ENCODE measurements at regions not wholly inside any gene's neighbourhood (a gene's known extent, or its start where the extent isn't known, plus 50 kb on each side); places are given as distances from the start of the nearest gene placed in this dataset.

GRCh38 chr7:81468526-81468925 lies 301.3 kb downstream of the HGF start:
- Histone ChIP-seq H3K27me3 (ENCODE audit: control insufficient read depth in 2 of 2, insufficient read depth in 2 of 2, low read length in 2 of 2) (peaks cover 7 to 12% of the 10 kb centered on the region in 2 experiments), H3K4me3 (replicated peaks in 1 of 3; ENCODE audit: insufficient read depth in 1 of 3, low read depth in 1 of 3, low read length in 3 of 3) (no peak overlapping the region), H3K79me2 (ENCODE audit: control insufficient read depth, insufficient read depth, low read length) (no peaks in the 10 kb centered on the region), H3K36me3 (ENCODE audit: control insufficient read depth in 2 of 2, extremely low read depth in 1 of 2, insufficient read depth in 2 of 2, low read length in 2 of 2) (no peaks in the 10 kb centered on the region), H3K9ac (replicated peaks; ENCODE audit: extremely low read depth, insufficient read depth, low read length) (no peak overlapping the region), H3K9me3 (replicated peaks; ENCODE audit: control insufficient read depth, insufficient read depth, low read length) (no peaks in the 10 kb centered on the region), H3K4me2 (ENCODE audit: insufficient read depth, low read length) (no peak overlapping the region), H2AFZ (ENCODE audit: low read depth, low read length) (no peak overlapping the region), H4K20me1 (replicated peaks; ENCODE audit: control insufficient read depth, extremely low read depth, insufficient read depth, low read length) (no peaks in the 10 kb centered on the region), H3K4me1 (ENCODE audit: control insufficient read depth, extremely low read depth, insufficient read depth, low read length) (no peaks in the 10 kb centered on the region), H3K27ac (ENCODE audit: insufficient read depth, low read depth, low read length) (no peak overlapping the region), H3K9me1 (replicated peaks; ENCODE audit: control insufficient read depth, extremely low read depth, insufficient read depth, low read length) (no peaks in the 10 kb centered on the region)
- dilution Hi-C loops (cut with MboI; ENCODE audit: extremely low pct_ligation_motif_present, low sequenced_read_pairs), result no loop called here
- DNase-seq (ENCODE audit: low read depth, low spot score) (no peak), FAIRE-seq (no peak)
- intact Hi-C loops (cut with micrococcal nuclease), result no loop called here
- BruUV-seq (replicated peaks), result no TSS peak
- TF ChIP-seq FOS (IDR thresholded peaks at IDR 0.05; ENCODE audit: borderline replicate concordance, insufficient read depth, low read length) (no peak), CTCF (IDR thresholded peaks at IDR 0.05; ENCODE audit: extremely low read depth in 1 of 2, insufficient read depth in 1 of 2, low read depth in 1 of 2, low read length in 2 of 2) (no peak), POLR2AphosphoS5 (IDR thresholded peaks at IDR 0.05; ENCODE audit: insufficient read depth, low read depth, low read length) (no peak), MYC (IDR thresholded peaks at IDR 0.05; ENCODE audit: low read depth, low read length) (no peak)
- CTCF ChIA-PET, result interaction anchor here (1.0 to 3.5 kb wide), 6 partner anchors 11 to 1409 kb away, joined by 3 to 39 read pairs (median 10); partner anchors contain the start of gene SEMA3C
- POLR2A ChIA-PET, result interaction anchor here (0.6 kb wide), 1 partner anchor 1064 kb away, joined by 3 read pairs; no protein-coding TSS in a partner anchor

- POLR2A ChIA-PET, result interaction anchor here (0.6 kb wide), 1 partner anchor 1063 kb away, joined by 3 read pairs; no protein-coding TSS in a partner anchor
- intact Hi-C loops (cut with micrococcal nuclease) (no loop called here), dilution Hi-C loops (cut with MboI; ENCODE audit: extremely low pct_ligation_motif_present, low sequenced_read_pairs) (no loop called here)
- peaks cover 7 to 12% of the 10 kb centered on the region in 2 experiments for H3K27me3 ChIP-seq (ENCODE audit: control insufficient read depth in 2 of 2, insufficient read depth in 2 of 2, low read length in 2 of 2)
- FAIRE-seq, result no peak
- TF ChIP-seq FOS (IDR thresholded peaks at IDR 0.05; ENCODE audit: borderline replicate concordance, insufficient read depth, low read length) (no peak), GATA2 (IDR thresholded peaks at IDR 0.05; ENCODE audit: insufficient read depth, insufficient read length, low read depth, low read length) (no peak), POLR2AphosphoS5 (IDR thresholded peaks at IDR 0.05; ENCODE audit: insufficient read depth, low read depth, low read length) (no peak), JUN (IDR thresholded peaks at IDR 0.05; ENCODE audit: borderline replicate concordance, insufficient read depth, insufficient read length, low read depth) (no peak), MYC (IDR thresholded peaks at IDR 0.05; ENCODE audit: low read depth, low read length) (no peak), POLR2A (IDR thresholded peaks at IDR 0.05; ENCODE audit: low read depth, low read length) (no peak), EZH2 (IDR thresholded peaks at IDR 0.05; ENCODE audit: borderline replicate concordance, low read depth, low read length, severe bottlenecking) (no peak), CTCF (IDR thresholded peaks at IDR 0.05; ENCODE audit: extremely low read depth in 1 of 2, insufficient read depth in 1 of 2, low read depth in 1 of 2, low read length in 2 of 2) (no peak), MAX (IDR thresholded peaks at IDR 0.05; ENCODE audit: insufficient read depth, insufficient read length) (no peak)
- no peak for DNase-seq (ENCODE audit: low read depth, low spot score)
- H3K4me2 ChIP-seq (ENCODE audit: insufficient read depth, low read length), result no peak overlapping the region
- no peaks in the 10 kb centered on the region for H3K9me1 ChIP-seq (replicated peaks; ENCODE audit: control insufficient read depth, extremely low read depth, insufficient read depth, low read length)
- no peaks in the 10 kb centered on the region for H3K79me2 ChIP-seq (ENCODE audit: control insufficient read depth, insufficient read depth, low read length)
- H3K9me3 ChIP-seq (replicated peaks; ENCODE audit: control insufficient read depth, insufficient read depth, low read length), result no peaks in the 10 kb centered on the region
- H3K4me1 ChIP-seq (ENCODE audit: control insufficient read depth, extremely low read depth, insufficient read depth, low read length), result no peaks in the 10 kb centered on the region
- CTCF ChIA-PET, result interaction anchor here (1.0 to 3.5 kb wide), 4 partner anchors 11 to 770 kb away, joined by 3 to 39 read pairs (median 6); no protein-coding TSS in a partner anchor
- H3K27ac ChIP-seq (ENCODE audit: insufficient read depth, low read depth, low read length), result no peak overlapping the region
- H3K9ac ChIP-seq (replicated peaks; ENCODE audit: extremely low read depth, insufficient read depth, low read length), result no peak overlapping the region
- no peak overlapping the region for H2AFZ ChIP-seq (ENCODE audit: low read depth, low read length)
- BruUV-seq (replicated peaks), result no TSS peak
- no peaks in the 10 kb centered on the region for H3K36me3 ChIP-seq (ENCODE audit: control insufficient read depth in 2 of 2, extremely low read depth in 1 of 2, insufficient read depth in 2 of 2, low read length in 2 of 2)
- H3K4me3 ChIP-seq (replicated peaks in 1 of 3; ENCODE audit: insufficient read depth in 1 of 3, low read depth in 1 of 3, low read length in 3 of 3), result no peak overlapping the region
- no peaks in the 10 kb centered on the region for H4K20me1 ChIP-seq (replicated peaks; ENCODE audit: control insufficient read depth, extremely low read depth, insufficient read depth, low read length)
Measured at GRCh38 chr7:81467964-81468363, 301.9 kb downstream of the HGF start.
